Prostate gland (tissue), 2 donors: ENCODE measurements at regions not wholly inside any gene's neighbourhood (a gene's known extent, or its start where the extent isn't known, plus 50 kb on each side); places are given as distances from the start of the nearest gene placed in this dataset.

Source experiments
- DNase-seq: peaks from one replicate; pipeline ENCODE4 v3.0.0-alpha.2; 2019; ENCODE audit warnings: low spot score
- H3K27ac ChIP-seq, 2 donors: fragments of 200-600 bp; sonication (generic); 2 replicates each; pipeline ENCODE4 v1.5.1; 2017 to 2019
- H3K27me3 ChIP-seq: fragments of 200-600 bp; sonication (generic); replicated peaks from 2 replicates; pipeline ENCODE4 v1.5.1; 2019; ENCODE audit not compliant: insufficient read depth
- H3K36me3 ChIP-seq, 2 donors: fragments of 200-600 bp; sonication (generic); 1 replicate in 1 of 2; 2 replicates in 1 of 2; pipeline versions ENCODE4 v1.5.1 to v1.8.1; 2017 to 2019
- H3K4me1 ChIP-seq: fragments of 200-600 bp; sonication (generic); replicated peaks from 2 replicates; pipeline ENCODE4 v1.5.1; 2019
- H3K4me3 ChIP-seq, 2 donors: fragments of 200-600 bp; sonication (generic); 2 replicates each; pipeline ENCODE4 v1.5.1; 2017 to 2019
- H3K9me3 ChIP-seq: fragments of 200-600 bp; sonication (generic); 2 replicates; pipeline ENCODE4 v1.5.1; 2017
- POLR2A ChIP-seq: fragments of 450-650 bp; IDR thresholded peaks from one replicate; pipeline ENCODE4 v1.6.1; 2016; ENCODE audit warnings: antibody characterized with exemption, mild to moderate bottlenecking
- POLR2AphosphoS5 ChIP-seq: sonication (generic); formaldehyde crosslinking; IDR thresholded peaks from one replicate; pipeline ENCODE4 v1.6.1; 2017; ENCODE audit warnings: antibody characterized with exemption
- WGBS: methylation state at CpG from one replicate; pipeline ENCODE4 v1.1.5; 2018; 5-methylcytosine and 5-hydroxymethylcytosine counted together
- intact Hi-C: fragments of 100-400 bp; cut with DNase I; formaldehyde crosslinking; loops from one replicate; pipeline ENCODE4 v1.14.2; 2022
- TF ChIP-seq, protein P1 (sequence below), 4 experiments: fragments of 200-600 bp in 2 of 4; fragments of 450-650 bp in 2 of 4; sonication (generic) in 2 of 4; IDR thresholded peaks; 1 replicate in 3 of 4; 2 replicates in 1 of 4; pipeline ENCODE4 v1.5.1; 2016 to 2019; ENCODE audit warnings: antibody characterized with exemption in 4 of 4, mild to moderate bottlenecking in 2 of 4, moderate library complexity in 2 of 4

DNA sequence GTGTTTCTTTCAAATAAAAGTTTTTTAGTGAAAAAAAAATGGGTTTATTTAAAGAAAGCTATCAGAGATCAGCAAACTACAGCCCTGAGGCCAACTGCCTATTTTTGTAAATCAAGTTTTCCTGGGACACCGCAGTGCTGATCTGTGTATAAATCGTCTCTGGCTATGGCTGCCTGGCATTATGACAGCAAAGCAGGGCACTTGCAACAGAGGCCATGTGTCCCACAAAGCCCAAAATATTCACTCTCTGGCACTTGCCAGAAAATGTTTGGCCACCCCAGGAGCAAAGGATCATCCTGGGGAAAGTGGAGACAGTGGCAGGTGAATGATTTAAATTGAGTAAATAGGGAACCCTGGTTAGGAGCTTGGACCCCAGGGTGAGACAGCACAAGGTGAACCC, 291.6 kb downstream of the PREX1 start:
- intact Hi-C loops: no loop called here
- TF ChIP-seq POLR2A (no peak), POLR2AphosphoS5 (no peak)
- TF ChIP-seq, protein P1, sequence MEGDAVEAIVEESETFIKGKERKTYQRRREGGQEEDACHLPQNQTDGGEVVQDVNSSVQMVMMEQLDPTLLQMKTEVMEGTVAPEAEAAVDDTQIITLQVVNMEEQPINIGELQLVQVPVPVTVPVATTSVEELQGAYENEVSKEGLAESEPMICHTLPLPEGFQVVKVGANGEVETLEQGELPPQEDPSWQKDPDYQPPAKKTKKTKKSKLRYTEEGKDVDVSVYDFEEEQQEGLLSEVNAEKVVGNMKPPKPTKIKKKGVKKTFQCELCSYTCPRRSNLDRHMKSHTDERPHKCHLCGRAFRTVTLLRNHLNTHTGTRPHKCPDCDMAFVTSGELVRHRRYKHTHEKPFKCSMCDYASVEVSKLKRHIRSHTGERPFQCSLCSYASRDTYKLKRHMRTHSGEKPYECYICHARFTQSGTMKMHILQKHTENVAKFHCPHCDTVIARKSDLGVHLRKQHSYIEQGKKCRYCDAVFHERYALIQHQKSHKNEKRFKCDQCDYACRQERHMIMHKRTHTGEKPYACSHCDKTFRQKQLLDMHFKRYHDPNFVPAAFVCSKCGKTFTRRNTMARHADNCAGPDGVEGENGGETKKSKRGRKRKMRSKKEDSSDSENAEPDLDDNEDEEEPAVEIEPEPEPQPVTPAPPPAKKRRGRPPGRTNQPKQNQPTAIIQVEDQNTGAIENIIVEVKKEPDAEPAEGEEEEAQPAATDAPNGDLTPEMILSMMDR (IDR thresholded peaks at IDR 0.05): no peak
- WGBS: 31% methylated on average over 2 of the region's 2 CpGs

DNA sequence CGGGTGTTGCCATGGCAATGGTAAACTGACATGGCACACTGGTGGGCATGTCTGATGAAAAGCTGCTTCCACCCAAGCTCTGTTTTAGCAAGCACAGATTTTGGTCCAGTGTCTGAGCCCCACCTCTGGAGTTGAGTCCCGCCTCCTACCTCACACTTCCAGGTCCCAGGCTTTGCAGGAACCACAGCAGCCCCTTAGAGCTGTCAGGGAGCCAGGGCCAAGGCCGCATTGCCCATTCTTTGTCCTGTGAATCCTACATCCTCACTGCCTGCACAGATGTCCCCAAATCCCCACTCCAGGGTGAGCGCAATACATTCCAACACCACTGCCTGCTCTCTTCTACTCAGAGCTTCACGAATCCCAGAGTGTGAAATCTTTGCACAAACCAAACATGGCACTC, 292.2 kb downstream of the PREX1 start:
- no peaks in the 10 kb centered on the region for H3K36me3 ChIP-seq
- no peaks in the 10 kb centered on the region for H3K4me1 ChIP-seq
- H3K4me3 ChIP-seq: no peak overlapping the region
- H3K27ac ChIP-seq: no peak overlapping the region
- no peaks in the 10 kb centered on the region for H3K27me3 ChIP-seq
- TF ChIP-seq POLR2A (no peak), POLR2AphosphoS5 (no peak)
- TF ChIP-seq, protein P1 (IDR thresholded peaks at IDR 0.05): no peak
- H3K9me3 ChIP-seq: no peaks in the 10 kb centered on the region
- DNase-seq: no peak
- 92% methylated on average over 5 of the region's 5 CpGs for WGBS
- intact Hi-C loops: no loop called here

More for the DNA sequence above, 291.6 kb downstream of the PREX1 start:
- no peaks in the 10 kb centered on the region for H3K36me3 ChIP-seq
- no peak overlapping the region for H3K27ac ChIP-seq
- no peak overlapping the region for H3K4me3 ChIP-seq
- H3K4me1 ChIP-seq: no peaks in the 10 kb centered on the region
- H3K27me3 ChIP-seq: no peaks in the 10 kb centered on the region
- DNase-seq: no peak
- no peaks in the 10 kb centered on the region for H3K9me3 ChIP-seq

DNA sequence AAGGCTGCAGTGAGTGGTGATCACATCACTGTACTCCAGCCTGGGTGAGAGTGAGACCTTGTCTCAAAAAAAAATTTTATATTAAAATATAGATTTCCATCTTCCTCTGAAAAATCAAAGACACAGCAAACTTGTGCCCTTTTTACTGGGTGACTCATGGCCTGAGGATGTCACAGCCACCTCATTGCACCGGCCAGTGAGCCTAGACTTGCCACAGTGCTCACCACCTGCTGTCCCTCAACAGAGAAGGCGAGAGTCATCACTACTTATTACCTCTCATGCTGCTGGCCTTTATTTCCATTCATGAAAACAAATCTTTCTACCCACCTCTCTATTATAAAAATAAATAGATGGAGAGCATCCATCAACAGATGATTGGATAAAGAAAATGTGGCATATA, 295.8 kb downstream of the PREX1 start:
- intact Hi-C loops: no loop called here

DNA sequence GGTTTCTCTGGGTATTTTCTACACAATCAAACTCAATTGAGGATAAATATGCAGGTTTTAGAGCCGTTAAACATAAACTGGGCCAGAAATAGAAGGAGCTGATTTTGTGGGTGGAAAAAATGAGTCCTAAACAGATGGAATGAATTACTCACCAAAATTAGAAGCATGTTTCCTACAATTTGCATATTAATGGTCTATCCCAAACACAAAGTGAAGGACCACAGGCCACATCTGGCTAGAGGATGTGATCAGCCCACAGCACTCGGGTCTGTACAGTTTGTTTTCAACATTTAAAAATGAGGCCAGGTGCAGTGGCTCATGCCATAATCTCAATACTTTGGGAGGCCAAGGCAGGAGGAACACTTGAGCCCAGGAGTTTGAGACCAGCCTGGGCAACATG, 296.3 kb downstream of the PREX1 start:
- no peak overlapping the region for H3K27ac ChIP-seq
- intact Hi-C loops: no loop called here
- H3K9me3 ChIP-seq: no peaks in the 10 kb centered on the region
- H3K27me3 ChIP-seq: no peaks in the 10 kb centered on the region
- TF ChIP-seq, protein P1 (IDR thresholded peaks at IDR 0.05): no peak
- TF ChIP-seq POLR2AphosphoS5 (no peak), POLR2A (no peak)
- WGBS: 74% methylated on average over 2 of the region's 2 CpGs
- no peak overlapping the region for H3K4me3 ChIP-seq
- H3K36me3 ChIP-seq: no peaks in the 10 kb centered on the region
- no peak for DNase-seq
- no peaks in the 10 kb centered on the region for H3K4me1 ChIP-seq

More for the DNA sequence above, 295.8 kb downstream of the PREX1 start:
- DNase-seq: no peak
- Histone ChIP-seq H3K27ac (no peak overlapping the region), H3K4me1 (no peaks in the 10 kb centered on the region), H3K36me3 (no peaks in the 10 kb centered on the region), H3K9me3 (no peaks in the 10 kb centered on the region), H3K4me3 (no peak overlapping the region), H3K27me3 (no peaks in the 10 kb centered on the region)
- 93% methylated on average over 2 of the region's 2 CpGs for WGBS
- TF ChIP-seq POLR2A (no peak), POLR2AphosphoS5 (no peak)
- TF ChIP-seq, protein P1 (IDR thresholded peaks at IDR 0.05): no peak

DNA sequence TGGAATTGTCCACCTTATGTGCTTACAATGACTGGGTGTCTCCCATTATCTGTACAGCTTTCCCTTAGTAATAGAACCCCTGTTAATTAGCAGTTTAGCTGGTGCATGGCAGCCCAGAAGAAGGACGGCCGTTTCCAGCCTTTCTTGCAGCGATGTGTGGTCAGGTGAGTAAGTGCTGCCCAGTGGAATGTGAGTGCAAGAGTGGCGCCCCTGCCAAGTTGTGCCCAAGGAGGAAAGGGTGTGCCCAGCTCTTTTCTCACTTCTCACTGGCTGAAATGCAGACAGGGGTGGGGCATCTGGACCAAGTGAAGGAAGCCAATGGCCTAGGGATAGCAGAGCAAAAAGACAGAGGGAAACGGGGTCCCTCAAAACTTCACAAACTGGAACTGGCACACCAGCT, 296.8 kb downstream of the PREX1 start:
- Histone ChIP-seq H3K9me3 (no peaks in the 10 kb centered on the region), H3K4me3 (no peak overlapping the region), H3K36me3 (no peaks in the 10 kb centered on the region), H3K4me1 (no peaks in the 10 kb centered on the region), H3K27me3 (no peaks in the 10 kb centered on the region), H3K27ac (no peak overlapping the region)
- DNase-seq: no peak
- TF ChIP-seq POLR2A (no peak), POLR2AphosphoS5 (no peak)
- TF ChIP-seq, protein P1 (IDR thresholded peaks at IDR 0.05): no peak
- intact Hi-C loops: no loop called here
- 69% methylated on average over 5 of the region's 5 CpGs for WGBS
